SH-SY5Y (cell line): ENCODE measurements at regions not wholly inside any gene's neighbourhood (a gene's known extent, or its start where the extent isn't known, plus 50 kb on each side); places are given as distances from the start of the nearest gene placed in this dataset.

Experiments used
- GATA2 ChIP-seq: IDR thresholded peaks from 2 replicates; pipeline ENCODE4 v1.6.1; 2011; ENCODE audit warnings: mild to moderate bottlenecking, low read depth, low read length
- GATA3 ChIP-seq: IDR thresholded peaks from 2 replicates; pipeline ENCODE4 v1.6.1; 2011; ENCODE audit warnings: low read depth, mild to moderate bottlenecking, low read length, moderate library complexity

- TF ChIP-seq GATA3 (no peak), GATA2 (no peak)
Observed at GRCh38 chr14:66056268-66056907, 429.8 kb upstream of the CCDC196 start.
